Heart left ventricle (tissue), 16 donors: ENCODE measurements at regions not wholly inside any gene's neighbourhood (a gene's known extent, or its start where the extent isn't known, plus 50 kb on each side); places are given as distances from the start of the nearest gene placed in this dataset.

Experiments
- ATAC-seq, 4 donors: fragments of 200-7000 bp; cut with Tn5 transposase; one replicate each; pipeline ENCODE4 v1.9.1; 2020 to 2022; ENCODE audit warnings: moderate library complexity in 4 of 4, mild to moderate bottlenecking in 3 of 4, moderate number of reproducible peaks in 1 of 4
- DNase-seq, 5 donors: peaks; one replicate each; pipeline ENCODE4 v3.0.0-alpha.2; 2020
- H3K27ac ChIP-seq, 12 donors: fragments of 200-600 bp; sonication (generic) in 4 of 12; one replicate each; pipeline versions ENCODE4 v1.5.0 to v1.8.0; 2016 to 2022; ENCODE audit warnings: mild to moderate bottlenecking in 2 of 12
- H3K27me3 ChIP-seq, 9 donors: fragments of 200-600 bp; sonication (generic) in 2 of 9; one replicate each; pipeline versions ENCODE4 v1.5.1 to v1.8.0; 2016 to 2022; ENCODE audit warnings: mild to moderate bottlenecking in 3 of 9
- H3K36me3 ChIP-seq, 9 donors: fragments of 200-600 bp; sonication (generic) in 2 of 9; one replicate each; pipeline versions ENCODE4 v1.5.0 to v1.8.0; 2018 to 2022; ENCODE audit warnings: mild to moderate bottlenecking in 2 of 9
- H3K4me1 ChIP-seq, 12 donors: fragments of 200-600 bp; sonication (generic) in 4 of 12; one replicate each; pipeline versions ENCODE4 v1.5.0 to v1.8.0; 2016 to 2022; ENCODE audit warnings: mild to moderate bottlenecking in 3 of 12
- H3K4me3 ChIP-seq, 12 donors: fragments of 200-600 bp; sonication (generic) in 4 of 12; one replicate each; pipeline versions ENCODE4 v1.5.0 to v1.8.0; 2017 to 2022; ENCODE audit warnings: mild to moderate bottlenecking in 9 of 12, moderate library complexity in 4 of 12
- H3K9me3 ChIP-seq, 12 donors: fragments of 200-600 bp; sonication (generic) in 4 of 12; one replicate each; pipeline versions ENCODE4 v1.5.0 to v1.8.0; 2016 to 2022; ENCODE audit warnings: mild to moderate bottlenecking in 1 of 12
- CTCF ChIP-seq, 12 donors: fragments of 200-600 bp; sonication (generic) in 4 of 12; IDR thresholded peaks; one replicate each; pipeline versions ENCODE4 v1.5.0 to v1.8.0; 2018 to 2022; ENCODE audit warnings: antibody characterized with exemption in 12 of 12, mild to moderate bottlenecking in 5 of 12
- POLR2A ChIP-seq, 2 donors: fragments of 450-650 bp; IDR thresholded peaks; one replicate each; pipeline ENCODE4 v1.6.1; 2017; ENCODE audit warnings: antibody characterized with exemption in 2 of 2, mild to moderate bottlenecking in 2 of 2, moderate library complexity in 2 of 2
- WGBS, 4 donors: extraction: QIAGEN DNeasy Blood & Tissue Kit in 2 of 4; methylation state at CpG; one replicate each; pipeline versions ENCODE4 v1.1.5 to v1.1.7; 2013 to 2018; 5-methylcytosine and 5-hydroxymethylcytosine counted together
- intact Hi-C, 10 donors: fragments of 100-400 bp; cut with DNase I; formaldehyde crosslinking; loops; one replicate each; pipeline versions ENCODE4 v1.11.1 to v1.14.2; 2022
- donor health status: ischemic (EF 13 %, LVEDD 7.1; RV severe dilation, severe dysfunction).
- donor health status: healthy with polysubstance abuse.
- donor health status: DM: no; HTN: yes; CAD: no.
- donor health status: DM: no; HTN: no; CAD: no.
- donor health status: ischemic (EF 25% LVEDD 6.9; RV normal size, moderate dysfunction).
- donor health status: ischemic (EF 25% LVEDD 5.7; RV mildly dilated, moderate dysfunction).
- donor health status: healthy.
- donor health status: DM: yes; HTN: yes; CAD: no.
- donor health status: ischemic (EF 35%, LVEDD 5.7; RV mildly dilated, moderate dysfunction).
- donor health status: nonischemic (EF 11% LVEDD 7.7; RV severe dilation, severe dysfunction).
- donor health status: DM: yes; HTN: yes; CAD: no.
- donor health status: PGD.
- donor health status: ischemic (EF 29% LVEDD 5.4; RV normal size, mild dysfunction).
- donor health status: nonischemic (EF 23%, LVEDD 6.1; RV moderate dilation, normal function).

GRCh38 chr1:118659646-118660045 is 328.5 kb downstream of the TBX15 start:
- 8 to 20% (median 17%) methylated on average over 3 of the region's 3 CpGs for WGBS, 4 donors
- DNase-seq (no peak), ATAC-seq (peak in 1 of 4 donors; percentile 64)
- H3K9me3 ChIP-seq, result peaks cover 0 to 15% (median 0%) of the 10 kb centered on the region in 12 donors
- no peak overlapping the region for H3K27ac ChIP-seq
- no peak for TF ChIP-seq POLR2A (IDR thresholded peaks at IDR 0.05)
- no peak for TF ChIP-seq CTCF (IDR thresholded peaks at IDR 0.05)
- H3K4me3 ChIP-seq, result no peak overlapping the region
- H3K4me1 ChIP-seq, result peaks cover 0 to 9% (median 0%) of the 10 kb centered on the region in 12 donors
- H3K36me3 ChIP-seq, result no peaks in the 10 kb centered on the region
- H3K27me3 ChIP-seq, result no peaks in the 10 kb centered on the region
- intact Hi-C loops, result no loop called here

- Histone ChIP-seq H3K27me3 (no peaks in the 10 kb centered on the region), H3K4me1 (peaks cover 0 to 11% (median 0%) of the 10 kb centered on the region in 12 donors), H3K4me3 (no peak overlapping the region), H3K27ac (peak overlapping the region in 2 of 12 donors; percentile 0 to 10), H3K9me3 (peaks cover 0 to 4% (median 0%) of the 10 kb centered on the region in 12 donors), H3K36me3 (no peaks in the 10 kb centered on the region)
- DNase-seq, result no peak
- peak in 2 of 4 donors; percentile 69 to 82 for ATAC-seq
- 32 to 42% (median 38%) methylated on average over 6 to 7 of the region's 7 CpGs for WGBS, 4 donors
- no peak for TF ChIP-seq CTCF (IDR thresholded peaks at IDR 0.05)
- TF ChIP-seq POLR2A (IDR thresholded peaks at IDR 0.05), result no peak
- intact Hi-C loops, result no loop called here
These were observed 337.9 kb downstream of the TBX15 start for GRCh38 chr1:118650107-118650807.

GRCh38 chr1:118649369-118650106 is 338.6 kb downstream of the TBX15 start:
- H3K9me3 ChIP-seq, result no peaks in the 10 kb centered on the region
- WGBS, 4 donors, result 41 to 57% (median 47%) methylated on average over 4 of the region's 4 CpGs
- intact Hi-C loops, result no loop called here
- no peaks in the 10 kb centered on the region for H3K27me3 ChIP-seq
- peak in 1 of 4 donors; percentile 20 for ATAC-seq
- no peak for DNase-seq
- no peak overlapping the region for H3K27ac ChIP-seq
- H3K4me3 ChIP-seq, result no peak overlapping the region
- H3K4me1 ChIP-seq, result peaks cover 0 to 11% (median 0%) of the 10 kb centered on the region in 12 donors
- H3K36me3 ChIP-seq, result no peaks in the 10 kb centered on the region
- TF ChIP-seq CTCF (IDR thresholded peaks at IDR 0.05) (no peak), POLR2A (IDR thresholded peaks at IDR 0.05) (no peak)

- Histone ChIP-seq H3K27me3 (peaks cover 0 to 3% (median 0%) of the 10 kb centered on the region in 9 donors), H3K27ac (no peak overlapping the region), H3K9me3 (no peaks in the 10 kb centered on the region), H3K4me1 (no peaks in the 10 kb centered on the region), H3K36me3 (no peaks in the 10 kb centered on the region), H3K4me3 (no peak overlapping the region)
- TF ChIP-seq POLR2A (IDR thresholded peaks at IDR 0.05) (no peak), CTCF (IDR thresholded peaks at IDR 0.05) (no peak)
- DNase-seq (no peak), ATAC-seq (no peak)
- intact Hi-C loops, result no loop called here
These were observed 352.1 kb downstream of the TBX15 start for GRCh38 chr1:118636004-118636403.
